HG03039 (cell line): ENCODE measurements at regions not wholly inside any gene's neighbourhood (a gene's known extent, or its start where the extent isn't known, plus 50 kb on each side); places are given as distances from the start of the nearest gene placed in this dataset.
"Not testable (repeated sequence)": the region's sequence is repeated elsewhere in the genome, so short reads cannot be mapped to it uniquely, and the experiment has no call there.

ENCODE experiments used
- ATAC-seq: cut with Tn5 transposase; IDR thresholded peaks from one replicate; pipeline ENCODE4 v1.9.1; 2021; ENCODE audit warnings: mild to moderate bottlenecking, moderate library complexity; ENCODE audit not compliant: unreplicated experiment

- no peak for ATAC-seq
These were observed 100.3 kb upstream of the SIRPG start for GRCh38 chr20:1757606-1758512.

DNA sequence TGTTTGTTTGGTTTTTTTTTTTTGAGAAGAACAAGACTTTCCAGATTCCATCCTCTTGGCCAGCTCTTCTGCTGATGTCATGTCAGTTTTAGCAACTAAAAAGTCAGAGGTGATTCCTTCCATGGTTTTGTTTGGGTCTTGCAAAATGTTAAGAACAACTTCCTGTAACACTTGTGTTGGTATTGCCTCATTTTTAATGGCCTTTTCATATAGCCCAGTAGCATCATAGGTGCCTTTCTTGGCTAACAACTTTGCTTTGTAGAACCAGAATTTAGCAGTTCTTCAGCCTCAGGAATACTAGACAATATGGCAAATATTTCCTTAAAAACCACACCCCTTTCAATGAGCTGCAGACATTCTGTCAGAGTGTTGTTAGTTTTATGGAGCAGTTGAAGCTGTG, 99.5 kb upstream of the SIRPG start:
- no peak for ATAC-seq

- no peak for ATAC-seq
These were observed 97.2 kb upstream of the SIRPG start for GRCh38 chr20:1754749-1755148.

GRCh38 chr20:1754306-1754705, 96.7 kb upstream of the SIRPG start:
- no peak for ATAC-seq

DNA sequence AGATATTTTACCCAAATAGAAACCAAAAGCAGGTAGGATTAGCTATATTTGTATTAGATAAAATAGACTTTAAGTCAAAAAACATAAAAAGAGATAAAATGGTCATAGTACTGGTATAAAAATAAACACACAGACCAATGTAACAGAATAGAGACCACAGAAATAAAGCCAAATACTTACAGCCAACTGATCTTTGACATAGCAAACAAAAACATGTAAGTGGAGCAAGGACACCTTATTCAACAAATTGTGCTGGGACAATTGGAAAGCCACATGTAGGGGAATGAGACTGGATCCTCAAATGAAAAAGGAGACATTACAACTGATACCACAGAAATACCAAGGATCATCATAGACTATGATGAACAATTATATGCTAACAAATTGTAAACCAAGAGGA, 94.5 kb upstream of the SIRPG start:
- ATAC-seq: no peak

GRCh38 chr20:1748777-1749176, 91.2 kb upstream of the SIRPG start:
- ATAC-seq: no peak

DNA sequence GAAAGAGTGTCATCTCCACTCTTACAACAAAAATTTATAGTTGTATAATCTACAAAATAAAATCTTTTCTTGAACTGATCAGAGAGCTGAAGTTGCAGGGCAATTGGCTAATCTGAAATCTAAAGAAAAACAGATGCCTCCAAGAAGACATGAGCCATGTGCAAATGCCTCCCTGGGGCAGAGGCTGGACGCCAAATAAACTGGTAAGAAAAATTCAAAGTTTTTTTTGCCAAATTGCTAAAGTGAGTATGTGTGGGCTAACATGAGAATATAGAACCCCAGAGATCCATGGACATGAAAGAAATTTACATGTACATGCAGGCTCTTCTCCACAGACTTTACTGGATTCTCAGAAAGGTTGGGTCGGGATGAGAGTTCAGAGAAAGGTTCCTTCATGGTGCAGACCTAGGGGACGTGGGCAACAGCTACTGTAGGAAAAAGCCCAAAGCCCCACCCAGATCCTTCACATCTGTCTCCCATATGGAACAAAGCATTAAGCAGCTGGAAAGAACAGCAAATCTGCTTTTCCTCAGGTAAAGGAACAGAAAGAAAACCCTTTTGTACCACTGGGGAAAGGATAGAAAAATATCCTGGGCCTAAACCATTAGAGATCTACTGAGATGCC, 90.5 kb upstream of the SIRPG start:
- no peak for ATAC-seq

DNA sequence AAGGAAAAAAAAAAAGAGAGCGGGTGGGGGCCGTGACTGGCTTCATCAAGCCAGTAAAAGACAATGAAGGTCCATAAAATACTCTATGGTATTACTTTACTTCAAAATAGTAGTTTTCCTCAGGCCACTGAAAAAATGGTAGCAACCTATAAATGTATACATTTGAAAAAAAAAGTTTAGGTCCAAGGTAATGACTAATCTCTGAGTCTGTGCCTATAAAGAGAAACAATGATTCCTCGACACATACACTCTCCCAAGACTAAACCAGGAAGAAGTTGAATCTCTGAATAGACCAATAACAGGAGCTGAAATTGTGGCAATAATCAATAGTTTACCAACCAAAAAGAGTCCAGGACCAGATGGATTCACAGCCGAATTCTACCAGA, 84.5 kb upstream of the SIRPG start:
- ATAC-seq: not testable (repeated sequence)

- no peak for ATAC-seq
These were observed 83.9 kb upstream of the SIRPG start for GRCh38 chr20:1741309-1742048.

DNA sequence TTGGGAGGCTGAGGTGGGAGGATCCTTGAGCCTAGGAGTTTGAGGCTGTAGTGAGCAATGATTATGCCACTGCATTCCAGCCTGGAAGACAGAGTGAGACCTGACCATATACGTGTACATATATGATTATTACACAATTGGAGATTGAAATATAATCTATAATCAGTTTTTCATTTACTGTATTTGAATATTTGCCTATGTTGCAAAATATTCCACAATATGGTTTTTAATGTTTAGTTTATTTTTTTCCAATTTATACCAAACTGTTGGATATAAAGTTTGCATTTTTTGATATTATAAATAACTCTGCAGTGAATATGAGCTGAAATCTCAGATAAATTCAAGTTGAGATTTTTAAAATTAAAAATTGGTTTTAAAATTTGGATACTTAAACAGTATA, 79.6 kb upstream of the SIRPG start:
- no peak for ATAC-seq

DNA sequence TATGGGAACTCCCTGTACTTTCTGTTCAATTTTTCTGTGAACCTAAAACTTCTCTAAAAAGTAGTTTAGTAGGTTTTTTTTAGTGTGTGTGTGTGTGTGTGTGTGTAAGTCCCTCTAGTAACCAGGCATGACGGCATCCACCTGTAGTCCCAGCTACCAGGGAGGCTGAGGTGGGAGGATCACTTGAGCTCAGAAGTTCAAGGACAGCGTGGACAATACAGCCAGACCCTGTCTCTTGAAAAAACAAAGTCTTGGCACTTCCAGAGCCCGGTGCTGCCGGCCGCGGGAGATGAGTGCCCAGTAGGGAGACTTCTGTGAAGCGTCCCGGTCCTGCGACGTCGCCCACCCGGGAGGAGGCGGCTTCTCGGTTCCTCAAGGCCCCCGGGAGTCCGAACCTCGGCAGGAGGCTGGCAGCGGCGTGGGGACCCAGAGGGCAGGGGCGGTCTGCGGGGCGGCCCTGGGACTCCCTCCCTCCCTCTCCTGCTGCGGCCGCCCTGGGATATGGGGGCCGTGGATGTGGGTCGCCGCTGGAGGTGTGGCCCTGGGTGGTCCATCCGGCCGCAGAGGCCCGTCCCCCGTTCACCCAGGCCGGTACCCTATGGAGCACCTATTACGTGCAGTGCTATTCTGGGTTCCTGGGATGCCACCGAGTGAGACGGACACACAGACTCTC, 78.0 kb upstream of the SIRPG start:
- no peak for ATAC-seq

GRCh38 chr20:1734269-1734858, 76.8 kb upstream of the SIRPG start:
- ATAC-seq: no peak

DNA sequence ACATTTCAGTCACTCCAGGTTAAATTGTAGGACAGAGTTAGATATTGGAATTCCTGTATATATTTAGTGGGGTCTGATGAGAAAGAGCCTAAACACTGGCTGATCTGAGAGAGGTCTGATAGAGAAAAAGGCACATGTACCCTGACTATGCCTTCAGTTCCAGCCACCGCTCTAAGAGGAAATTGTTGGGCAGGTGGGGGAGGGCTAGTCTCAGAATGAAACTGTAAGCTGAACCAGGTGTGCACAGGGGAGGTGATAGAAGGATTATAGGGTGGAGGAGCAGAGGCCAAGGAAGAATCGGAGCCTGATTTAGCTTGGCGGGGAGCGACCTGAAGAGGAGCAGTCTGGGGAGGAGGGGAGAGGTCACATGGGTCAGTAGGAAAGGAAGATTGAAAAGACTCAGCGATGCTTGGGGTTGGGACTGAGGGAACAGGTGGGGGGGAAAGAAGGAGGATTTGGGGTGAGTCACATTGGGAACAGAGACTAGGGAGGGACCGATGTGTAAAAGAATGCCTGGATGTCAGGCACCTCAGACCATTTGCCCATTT, 74.3 kb upstream of the SIRPG start:
- not testable (repeated sequence) for ATAC-seq

- not testable (repeated sequence) for ATAC-seq
These were observed 73.6 kb upstream of the SIRPG start for GRCh38 chr20:1730981-1731711.

DNA sequence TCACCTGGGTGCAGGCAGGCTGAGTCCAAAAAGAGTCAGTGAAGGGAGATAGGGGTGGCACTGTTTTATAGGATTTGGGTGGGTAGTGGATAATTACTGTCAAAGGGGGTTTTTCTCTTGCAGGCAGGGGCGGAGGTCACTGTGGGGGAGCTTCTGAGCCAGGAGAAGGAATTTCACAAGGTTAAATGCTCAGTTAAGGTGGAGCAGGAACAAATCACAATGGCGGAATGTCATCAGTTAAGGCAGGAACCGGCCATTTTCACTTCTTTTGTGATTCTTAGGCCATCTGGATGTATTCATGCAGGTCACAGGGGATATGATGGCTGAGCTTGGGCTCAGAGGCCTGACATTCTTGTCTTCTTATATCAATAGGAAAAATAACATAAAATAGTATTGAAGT, 69.7 kb upstream of the SIRPG start:
- not testable (repeated sequence) for ATAC-seq

DNA sequence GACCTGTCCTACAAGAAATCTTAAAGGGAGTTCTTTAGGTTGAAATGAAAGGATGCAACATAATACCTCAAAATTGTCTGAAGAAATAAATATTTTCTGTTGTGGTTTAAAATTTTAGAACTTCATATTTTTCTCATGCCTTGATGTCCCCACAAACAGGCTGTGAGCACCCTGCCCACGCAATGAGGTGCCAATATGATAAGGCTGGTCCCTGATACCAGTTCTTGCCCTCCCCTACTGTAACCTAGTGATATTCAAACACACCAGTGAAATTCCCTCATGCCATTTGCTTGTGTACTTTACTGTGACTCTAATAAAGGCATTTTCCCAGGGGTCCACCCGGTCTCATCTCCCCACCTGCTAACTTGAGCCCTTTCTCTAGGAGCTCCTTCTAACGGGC, 67.3 kb upstream of the SIRPG start:
- no peak for ATAC-seq

GRCh38 chr20:1722513-1723050, 65.0 kb upstream of the SIRPG start:
- ATAC-seq: no peak

DNA sequence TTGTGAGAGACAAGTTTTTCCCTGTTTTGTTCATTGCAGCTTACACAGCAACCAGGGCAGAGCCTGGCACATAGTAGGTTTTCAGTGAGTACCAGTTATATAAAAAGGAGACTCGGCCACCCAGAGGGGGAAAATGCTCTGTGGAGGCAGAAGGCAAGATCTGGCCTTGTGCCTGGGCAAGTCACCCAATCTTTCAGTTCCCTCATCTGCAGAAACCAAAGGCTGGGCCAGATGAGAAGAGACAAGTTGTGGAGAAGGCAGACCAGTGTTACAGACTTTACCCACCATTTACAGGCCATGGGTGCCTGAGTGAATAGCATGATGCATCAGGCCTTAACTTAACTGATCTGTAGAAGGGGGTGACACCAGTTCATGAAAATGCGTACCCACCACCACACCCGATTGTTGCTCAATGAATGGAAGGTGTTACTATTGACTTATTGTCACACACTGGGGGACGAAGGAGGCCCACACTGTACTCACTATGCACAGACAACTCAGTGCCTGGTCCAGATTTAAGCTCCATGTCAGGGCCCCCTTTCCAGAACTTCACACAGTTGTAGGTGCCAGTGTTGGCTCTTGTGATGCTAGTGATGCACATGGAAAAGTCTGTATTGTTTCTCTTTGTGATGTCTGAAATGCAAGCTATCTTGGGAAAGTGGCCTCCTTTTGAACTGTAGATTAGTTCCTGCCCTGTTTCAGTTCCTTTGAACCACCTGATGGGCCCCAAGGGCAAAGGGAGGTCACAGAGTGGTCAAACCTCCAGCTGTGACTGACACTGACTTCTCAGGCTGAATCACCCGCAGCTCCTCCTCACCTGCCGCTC, 64.3 kb upstream of the SIRPG start:
- no peak for ATAC-seq
